HEK293T (cell line): ENCODE measurements at regions not wholly inside any gene's neighbourhood (a gene's known extent, or its start where the extent isn't known, plus 50 kb on each side); places are given as distances from the start of the nearest gene placed in this dataset.

Experiments used
- CTBP1 ChIP-seq: fragments of 450-650 bp; IDR thresholded peaks from 2 replicates; pipeline ENCODE4 v1.6.1; 2016; ENCODE audit warnings: borderline replicate concordance
- FOXA1 ChIP-seq: fragments of 450-650 bp; IDR thresholded peaks from 2 replicates; pipeline ENCODE4 v1.6.1; 2016; ENCODE audit warnings: mild to moderate bottlenecking
- FOXM1 ChIP-seq: fragments of 450-650 bp; IDR thresholded peaks from 2 replicates; pipeline ENCODE4 v1.6.1; 2017; ENCODE audit warnings: mild to moderate bottlenecking, borderline replicate concordance
- L3MBTL2 ChIP-seq: fragments of 450-650 bp; conservative IDR thresholded peaks from 2 replicates; pipeline ENCODE4 v1.6.1; 2016; ENCODE audit warnings: mild to moderate bottlenecking
- LEF1 ChIP-seq: fragments of 450-650 bp; IDR thresholded peaks from 2 replicates; pipeline ENCODE4 v1.6.1; 2017; ENCODE audit warnings: mild to moderate bottlenecking, borderline replicate concordance
- ZNF384 ChIP-seq: fragments of 450-650 bp; IDR thresholded peaks from 2 replicates; pipeline ENCODE4 v1.6.1; 2016
- TF ChIP-seq, protein P1 (sequence below): fragments of 450-650 bp; IDR thresholded peaks from 2 replicates; pipeline ENCODE4 v1.6.1; 2016

DNA sequence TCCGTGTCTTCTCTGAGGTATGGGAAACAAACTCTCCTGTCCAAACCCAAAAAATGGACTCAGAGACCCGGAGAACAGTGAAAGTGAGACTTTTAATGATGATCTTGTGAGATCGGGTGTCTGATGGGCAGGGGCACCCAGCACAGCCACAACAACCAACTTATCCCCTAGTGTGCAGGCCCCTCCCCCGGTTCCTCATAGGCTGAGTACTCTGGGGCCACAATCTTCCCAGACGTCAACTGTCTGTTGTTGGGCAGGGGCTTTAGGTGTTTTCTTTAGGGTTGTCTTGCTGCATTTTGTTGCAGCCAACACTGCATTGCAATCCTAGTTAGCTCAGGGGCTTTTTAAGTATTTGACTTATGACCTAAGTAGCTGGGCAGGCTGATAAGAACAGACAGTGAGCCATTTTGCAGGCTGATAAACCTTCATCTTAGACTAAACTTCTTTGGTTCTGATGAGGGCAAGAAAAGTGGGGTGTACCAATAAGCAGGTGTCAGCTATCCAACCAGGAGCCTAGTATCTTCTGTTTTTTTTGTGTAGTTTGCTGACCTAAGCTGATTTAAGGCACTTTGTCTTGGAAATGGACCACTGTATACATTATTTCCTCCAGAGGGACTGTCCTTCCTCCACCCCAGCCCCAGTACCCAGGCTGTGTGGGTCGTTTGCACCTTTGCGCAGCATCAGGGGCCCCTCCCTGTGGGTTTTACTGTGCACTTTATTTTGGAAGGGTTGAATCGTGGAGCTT, 1323.6 kb downstream of the TBC1D22A start:
- TF ChIP-seq CTBP1 (no peak), L3MBTL2 (no peak), FOXM1 (no peak), FOXA1 (no peak), LEF1 (no peak), ZNF384 (no peak)
- TF ChIP-seq, protein P1, sequence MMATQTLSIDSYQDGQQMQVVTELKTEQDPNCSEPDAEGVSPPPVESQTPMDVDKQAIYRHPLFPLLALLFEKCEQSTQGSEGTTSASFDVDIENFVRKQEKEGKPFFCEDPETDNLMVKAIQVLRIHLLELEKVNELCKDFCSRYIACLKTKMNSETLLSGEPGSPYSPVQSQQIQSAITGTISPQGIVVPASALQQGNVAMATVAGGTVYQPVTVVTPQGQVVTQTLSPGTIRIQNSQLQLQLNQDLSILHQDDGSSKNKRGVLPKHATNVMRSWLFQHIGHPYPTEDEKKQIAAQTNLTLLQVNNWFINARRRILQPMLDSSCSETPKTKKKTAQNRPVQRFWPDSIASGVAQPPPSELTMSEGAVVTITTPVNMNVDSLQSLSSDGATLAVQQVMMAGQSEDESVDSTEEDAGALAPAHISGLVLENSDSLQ, result no peak
